GM21723 (cell line): ENCODE measurements at regions not wholly inside any gene's neighbourhood (a gene's known extent, or its start where the extent isn't known, plus 50 kb on each side); places are given as distances from the start of the nearest gene placed in this dataset.

Experiments used
- ATAC-seq: cut with Tn5 transposase; IDR thresholded peaks from one replicate; pipeline ENCODE4 v1.9.1; 2021; ENCODE audit warnings: mild to moderate bottlenecking, moderate library complexity; ENCODE audit not compliant: unreplicated experiment

DNA sequence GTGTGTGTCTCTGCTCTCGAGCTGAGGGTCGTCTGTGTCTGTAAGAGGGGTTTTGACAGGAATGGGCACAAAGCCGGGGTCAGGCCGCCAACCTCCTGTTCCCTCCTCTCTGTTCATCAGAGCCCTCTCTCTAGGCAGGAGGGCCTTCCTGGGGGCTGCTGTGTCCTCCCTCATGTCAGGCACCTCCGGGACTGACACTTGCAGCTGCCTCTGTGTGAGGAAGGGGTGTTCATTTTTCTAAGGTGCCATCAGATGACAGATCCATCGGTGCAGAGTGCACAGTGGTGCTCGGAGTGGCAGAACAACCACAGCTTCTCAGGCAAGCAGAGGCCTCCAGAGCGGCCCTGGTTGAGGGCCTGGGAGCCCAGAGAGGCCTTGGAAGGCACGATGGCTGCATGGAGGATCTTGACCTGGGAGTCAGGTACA is 265.4 kb upstream of the B3GAT1 start:
- no peak for ATAC-seq

DNA sequence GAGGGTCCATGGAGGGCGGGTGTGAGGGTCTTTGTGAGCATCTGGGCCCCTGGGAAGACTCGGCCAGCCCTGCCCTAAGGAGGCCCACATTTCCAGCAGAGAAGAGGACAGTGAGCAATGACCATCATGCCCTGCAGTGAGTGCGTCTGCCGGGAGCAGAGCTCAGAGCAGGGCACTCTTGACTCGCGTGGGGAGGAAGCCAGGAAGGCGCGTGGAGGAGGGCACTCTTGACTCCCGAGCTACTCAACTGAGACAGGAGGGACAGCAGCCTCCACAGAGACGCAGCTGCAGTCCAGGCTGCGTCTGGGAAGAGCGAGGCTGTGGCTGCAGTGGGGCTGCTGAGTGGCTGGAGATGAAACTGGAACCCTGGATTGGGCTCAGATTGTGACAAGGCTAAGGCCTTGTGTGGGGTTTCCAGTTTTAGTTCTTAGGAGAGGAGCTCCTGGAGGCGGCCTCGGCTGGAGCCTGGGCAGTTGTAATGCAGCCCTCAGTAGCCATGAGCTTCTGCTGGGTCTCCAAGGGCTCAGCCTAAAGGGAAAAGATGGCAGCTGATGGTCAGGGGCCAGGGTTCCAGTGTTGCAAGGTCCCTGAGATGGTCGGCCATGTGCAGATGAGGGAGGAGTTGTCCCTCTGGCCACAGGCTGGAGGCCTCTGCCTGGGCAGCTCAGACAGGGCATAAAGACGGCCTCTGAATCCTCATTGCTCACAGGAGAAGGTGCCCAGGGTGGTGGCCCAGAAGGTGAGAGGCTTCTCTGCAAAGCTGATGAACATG is 264.7 kb upstream of the B3GAT1 start:
- no peak for ATAC-seq

DNA sequence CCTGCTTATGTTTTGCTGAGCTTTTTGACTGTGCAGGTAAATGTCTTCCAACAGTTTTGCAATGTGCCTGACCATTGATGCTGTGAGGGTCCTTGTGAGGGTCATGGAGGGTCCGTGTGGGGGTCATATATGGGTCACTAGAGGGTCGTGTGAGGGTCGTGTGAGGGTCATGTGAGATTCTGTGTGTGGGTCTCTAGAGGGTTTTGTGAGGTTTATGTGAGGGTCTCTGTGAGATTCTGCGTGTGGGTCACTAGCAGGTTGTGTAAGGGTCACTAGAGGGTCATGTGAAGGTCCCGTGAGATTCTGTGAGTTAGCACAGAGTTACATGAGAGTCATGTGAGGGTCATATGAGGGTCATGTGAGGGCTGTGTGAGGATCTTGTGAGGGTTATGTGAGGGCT is 263.9 kb upstream of the B3GAT1 start:
- ATAC-seq: no peak

DNA sequence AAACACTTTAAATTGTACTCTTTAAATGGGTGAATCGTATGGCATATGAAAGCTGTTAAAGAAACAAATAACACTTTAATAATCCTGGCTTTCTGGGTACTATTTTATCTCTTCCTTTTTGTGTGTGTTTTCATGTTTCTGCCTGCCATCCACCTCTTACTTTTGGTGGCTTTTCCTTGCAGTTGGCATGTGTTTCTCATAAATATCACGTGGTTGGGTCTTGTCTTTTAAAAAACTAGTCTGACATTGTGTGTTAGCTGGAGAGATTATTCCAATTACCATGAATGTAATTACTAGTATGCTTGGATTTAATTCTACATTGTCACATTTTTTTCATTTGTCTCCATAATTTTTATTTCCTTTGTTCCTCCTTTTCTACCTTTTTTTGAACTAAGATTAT is 262.9 kb upstream of the B3GAT1 start:
- no peak for ATAC-seq

DNA sequence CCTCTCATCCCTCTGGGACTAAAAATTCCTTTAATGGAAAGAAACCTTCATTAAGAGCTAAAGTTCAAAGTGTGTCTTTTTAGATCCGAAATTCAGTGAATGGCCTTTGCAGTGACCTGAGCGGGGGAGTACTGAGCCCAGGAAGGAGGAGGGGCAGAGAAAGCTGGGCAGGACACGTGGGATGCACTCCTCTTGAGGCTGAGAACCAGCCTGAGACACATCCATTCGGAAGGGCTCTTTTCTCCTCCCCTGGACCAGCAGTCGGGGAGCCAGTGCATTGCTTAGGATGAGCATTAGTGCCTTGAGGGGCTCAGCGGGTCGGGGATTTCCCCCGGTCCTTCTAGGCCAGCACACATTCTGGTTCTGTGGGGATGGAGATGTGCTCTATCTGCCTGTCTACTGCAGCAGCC is 258.9 kb upstream of the B3GAT1 start:
- no peak for ATAC-seq

DNA sequence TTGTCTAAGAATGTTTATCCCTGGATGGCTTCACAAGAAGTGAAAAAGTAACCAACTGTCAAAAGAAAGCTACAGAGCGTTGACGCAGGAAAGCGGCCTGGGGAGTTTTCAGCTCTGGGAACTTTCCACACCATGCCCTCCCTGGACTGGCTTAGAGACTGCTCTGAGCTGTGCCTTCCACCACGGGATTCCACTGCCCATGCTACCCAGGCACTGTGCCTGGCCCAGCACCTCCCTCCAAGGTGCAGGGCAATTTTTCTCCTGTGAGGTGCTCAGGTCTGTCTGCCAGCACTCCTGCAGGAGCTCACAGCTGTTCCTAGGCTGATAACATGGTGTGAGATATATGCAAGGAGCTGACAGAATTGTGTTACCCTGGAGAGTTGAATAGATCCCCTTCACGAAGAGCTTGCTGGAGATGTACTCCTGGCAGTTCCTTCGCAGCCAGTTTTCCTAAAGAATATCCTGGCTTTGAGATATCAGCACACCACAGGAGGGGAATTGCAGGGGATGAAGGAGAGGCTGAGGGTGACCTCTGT is 258.3 kb upstream of the B3GAT1 start:
- no peak for ATAC-seq

DNA sequence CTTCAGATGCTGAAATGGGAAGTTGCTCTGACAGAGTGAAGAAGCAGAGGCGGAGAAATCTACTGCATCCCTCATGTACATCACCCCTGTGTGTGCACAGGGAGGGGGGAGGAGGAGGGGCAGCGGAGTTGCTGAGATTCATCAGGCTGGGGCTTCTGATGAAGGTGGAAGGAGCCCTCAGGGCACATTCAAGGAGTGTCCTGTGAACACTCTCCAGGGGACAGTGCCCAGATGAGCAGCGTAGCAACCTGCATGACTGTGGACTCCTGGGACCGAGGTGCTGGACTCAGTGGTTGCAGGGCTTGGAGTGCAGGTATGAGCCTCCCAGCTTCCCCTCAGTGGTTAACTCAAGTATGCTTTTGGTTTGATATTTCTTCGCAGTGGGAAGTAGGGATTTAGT is 257.8 kb upstream of the B3GAT1 start:
- ATAC-seq: no peak

DNA sequence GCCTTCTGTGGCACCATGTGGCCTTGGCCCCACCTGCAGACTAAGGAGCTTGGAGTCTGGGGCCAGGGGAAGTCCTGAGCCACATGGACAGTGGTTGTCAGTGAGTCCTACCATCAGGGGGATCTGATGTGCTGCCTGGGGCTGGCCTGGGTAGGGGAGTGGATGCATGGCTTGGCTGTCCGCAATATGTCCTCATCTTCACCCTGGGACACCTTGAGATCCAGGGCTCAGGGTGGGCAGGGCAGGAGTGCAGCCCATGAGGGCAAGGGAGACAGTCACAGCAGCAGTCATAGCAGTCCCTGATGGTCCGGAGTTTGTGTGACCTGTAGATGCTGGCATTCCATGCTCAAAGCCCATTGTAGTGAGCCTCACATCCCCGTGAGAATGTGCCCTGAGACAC is 256.8 kb upstream of the B3GAT1 start:
- ATAC-seq: no peak

DNA sequence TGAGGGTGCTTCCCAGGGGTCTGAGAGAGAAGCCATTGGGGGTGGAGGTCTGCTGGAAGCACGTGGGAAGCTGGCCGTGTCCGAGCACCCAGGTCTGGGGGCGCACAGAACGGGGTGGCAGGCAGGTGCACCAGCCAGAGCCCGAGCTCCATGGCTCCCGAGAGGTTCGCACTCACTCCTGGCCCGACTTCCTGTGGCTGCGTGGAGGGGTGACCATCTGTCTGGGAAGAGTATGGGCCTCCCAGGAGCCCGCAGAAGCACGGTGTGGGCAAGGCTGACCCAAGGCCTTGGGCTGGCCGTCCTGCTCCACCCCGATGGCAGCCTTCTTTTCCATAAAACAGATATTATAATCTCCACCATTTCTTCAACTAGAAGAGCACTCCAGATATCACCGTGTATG is 256.0 kb upstream of the B3GAT1 start:
- ATAC-seq: no peak

DNA sequence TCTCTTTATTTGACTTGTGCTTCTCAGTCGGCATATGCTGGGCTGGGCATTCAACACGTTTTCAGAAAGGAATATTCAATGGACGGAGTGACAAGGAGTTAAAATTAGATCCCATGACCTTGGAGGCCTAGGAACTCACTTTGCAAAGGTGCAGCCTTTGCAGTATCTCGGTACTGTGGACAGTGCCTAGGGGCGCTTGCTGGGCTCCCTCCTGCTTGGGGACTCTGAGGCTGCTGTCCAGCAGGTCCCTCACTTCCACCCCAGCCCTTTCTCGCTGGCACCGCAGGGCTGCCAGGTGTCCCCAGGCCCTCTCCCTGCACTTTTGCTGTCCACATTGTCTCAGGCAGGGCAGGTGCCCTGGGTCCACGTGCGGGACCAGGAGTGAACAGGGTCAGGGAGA is 255.5 kb upstream of the B3GAT1 start:
- ATAC-seq: no peak

DNA sequence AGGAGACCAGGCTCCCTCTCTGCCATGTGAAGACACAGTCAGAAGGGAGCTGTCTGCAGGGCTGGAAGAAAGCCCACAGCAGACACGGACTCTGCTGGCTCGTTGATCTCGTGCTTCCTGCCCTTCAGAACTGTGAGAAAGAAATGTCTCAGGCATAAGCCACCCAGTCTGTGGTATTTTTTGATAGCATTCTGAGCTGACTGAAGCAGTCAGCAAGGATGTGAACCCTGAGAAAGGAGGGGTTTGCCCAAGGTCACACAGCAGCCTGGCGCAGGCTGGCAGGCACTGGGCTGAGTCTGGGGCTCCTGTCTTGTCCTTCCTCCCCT is 255.1 kb upstream of the B3GAT1 start:
- no peak for ATAC-seq

DNA sequence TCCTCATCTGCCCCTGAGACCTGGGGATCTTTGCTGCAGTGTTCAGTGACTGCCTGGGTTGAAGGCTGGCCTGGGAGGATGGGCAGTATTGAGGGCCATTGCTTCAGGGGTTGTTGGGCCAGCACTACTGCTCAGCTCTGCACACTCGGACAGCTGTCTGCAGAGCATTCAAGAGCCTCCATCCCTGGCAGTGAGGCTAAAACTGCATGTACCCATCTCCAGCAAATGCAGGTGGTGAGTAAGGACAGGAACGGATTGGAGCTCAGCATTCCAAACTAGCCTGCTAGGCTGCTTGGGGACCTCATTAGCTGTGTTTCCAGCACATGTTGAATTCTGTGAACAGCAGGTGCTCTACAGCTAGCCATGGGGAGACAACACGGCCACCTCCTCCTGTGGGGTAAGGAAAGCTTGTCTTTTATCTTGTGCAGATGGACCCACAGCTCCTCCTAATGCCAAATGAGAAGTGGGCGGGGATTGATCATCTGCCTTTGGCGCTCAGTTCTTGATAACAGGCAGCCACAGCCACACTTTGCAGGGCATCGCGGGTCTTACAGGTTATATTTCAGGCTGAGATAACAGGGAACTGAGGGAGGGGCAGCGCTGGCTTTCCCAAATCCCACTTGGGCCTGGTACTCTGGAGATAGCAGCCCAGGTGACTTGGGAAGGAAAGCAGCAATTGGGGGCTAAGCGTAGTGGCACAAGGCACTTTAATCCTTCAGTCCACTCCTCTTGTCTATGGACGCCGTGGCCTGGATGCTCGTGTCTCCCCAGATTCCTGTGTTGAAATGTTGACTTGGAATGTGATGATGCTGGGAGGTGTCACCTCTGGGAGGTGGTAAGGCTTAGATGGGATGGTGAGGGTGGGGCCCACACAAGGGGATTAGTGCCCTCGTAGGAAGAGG is 254.5 kb upstream of the B3GAT1 start:
- ATAC-seq: no peak

DNA sequence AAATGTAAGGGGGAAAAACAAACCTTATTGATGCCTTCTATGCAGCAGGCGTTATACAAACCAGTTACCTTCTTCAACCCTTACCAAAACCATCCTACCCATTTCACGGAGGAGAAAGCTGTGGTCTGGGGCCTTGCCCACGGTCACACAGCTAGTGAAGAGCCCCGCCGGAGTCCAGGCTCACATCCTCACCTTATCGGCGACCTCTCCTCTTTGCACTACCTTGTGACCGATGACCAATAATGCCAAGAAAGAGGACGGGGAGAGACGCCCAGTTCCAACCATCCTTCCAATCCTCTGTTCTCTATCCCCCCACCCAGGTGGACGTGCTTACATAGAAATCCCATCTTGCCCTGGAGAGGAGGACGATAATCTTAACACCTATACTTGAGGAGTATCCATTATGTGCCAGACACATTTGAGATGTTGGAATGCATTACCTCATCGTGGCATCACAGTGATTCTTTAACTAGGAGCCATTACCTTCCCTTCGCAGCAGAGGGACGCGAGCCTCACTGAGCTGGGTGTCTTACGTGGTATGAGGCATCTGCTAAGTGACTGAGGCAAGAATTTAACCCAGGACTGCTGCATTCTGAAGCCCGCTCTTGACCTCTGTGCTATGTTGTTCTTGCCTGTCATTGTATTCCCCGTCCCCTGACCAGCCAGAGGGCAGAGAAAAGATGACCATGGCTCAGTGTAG is 253.7 kb upstream of the B3GAT1 start:
- ATAC-seq: no peak

DNA sequence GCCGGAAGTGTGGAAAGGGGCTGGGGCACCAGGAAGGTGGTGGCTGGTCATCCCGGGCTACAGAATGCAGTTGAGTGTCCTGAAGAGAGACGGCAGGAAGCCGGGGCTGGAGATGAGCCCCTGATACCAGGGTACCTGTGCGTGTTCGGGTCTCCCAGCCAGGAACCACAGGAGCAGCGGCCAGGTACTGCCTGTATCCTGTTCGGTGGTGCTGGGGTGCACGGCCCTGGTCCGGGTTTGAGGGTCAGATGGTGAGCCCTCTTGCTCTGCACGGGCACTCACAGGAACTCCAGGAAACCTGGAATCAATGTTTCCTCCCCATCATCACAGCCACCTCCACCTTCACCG is 253.1 kb upstream of the B3GAT1 start:
- no peak for ATAC-seq

DNA sequence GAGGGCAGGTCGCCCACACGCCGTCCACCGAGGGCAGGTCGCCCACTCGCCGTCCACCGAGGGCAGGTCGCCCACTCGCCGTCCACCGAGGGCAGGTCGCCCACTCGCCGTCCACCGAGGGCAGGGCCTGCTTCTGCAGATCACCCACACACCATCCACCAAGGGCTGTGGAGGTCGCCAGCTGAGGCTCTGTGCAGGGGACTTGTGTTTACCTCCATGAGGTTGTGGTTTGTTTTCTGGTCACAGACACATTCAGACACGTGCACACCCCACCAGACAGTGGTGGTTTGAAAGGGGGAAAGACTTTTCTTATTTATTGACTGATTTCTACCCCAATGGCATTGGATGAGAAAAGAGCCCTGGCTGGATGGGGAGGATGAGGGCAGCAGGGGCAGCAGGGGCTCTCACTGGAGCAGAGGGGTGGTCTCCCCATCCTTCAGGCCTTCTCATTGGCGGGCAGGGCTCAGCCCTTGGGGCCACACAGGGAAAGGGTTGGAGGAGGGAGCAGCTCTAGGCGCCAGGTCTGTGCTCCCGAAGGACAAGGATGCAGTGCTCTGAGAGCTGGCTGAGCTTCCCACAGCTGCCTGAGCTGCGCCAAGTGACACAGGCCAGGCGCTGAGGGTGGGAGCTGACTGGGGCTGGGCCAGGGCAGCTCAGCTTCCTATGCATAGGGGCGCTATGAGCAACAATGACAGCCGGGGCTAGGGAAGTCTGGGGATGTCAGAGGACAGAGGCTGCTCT is 252.6 kb upstream of the B3GAT1 start:
- no peak for ATAC-seq

DNA sequence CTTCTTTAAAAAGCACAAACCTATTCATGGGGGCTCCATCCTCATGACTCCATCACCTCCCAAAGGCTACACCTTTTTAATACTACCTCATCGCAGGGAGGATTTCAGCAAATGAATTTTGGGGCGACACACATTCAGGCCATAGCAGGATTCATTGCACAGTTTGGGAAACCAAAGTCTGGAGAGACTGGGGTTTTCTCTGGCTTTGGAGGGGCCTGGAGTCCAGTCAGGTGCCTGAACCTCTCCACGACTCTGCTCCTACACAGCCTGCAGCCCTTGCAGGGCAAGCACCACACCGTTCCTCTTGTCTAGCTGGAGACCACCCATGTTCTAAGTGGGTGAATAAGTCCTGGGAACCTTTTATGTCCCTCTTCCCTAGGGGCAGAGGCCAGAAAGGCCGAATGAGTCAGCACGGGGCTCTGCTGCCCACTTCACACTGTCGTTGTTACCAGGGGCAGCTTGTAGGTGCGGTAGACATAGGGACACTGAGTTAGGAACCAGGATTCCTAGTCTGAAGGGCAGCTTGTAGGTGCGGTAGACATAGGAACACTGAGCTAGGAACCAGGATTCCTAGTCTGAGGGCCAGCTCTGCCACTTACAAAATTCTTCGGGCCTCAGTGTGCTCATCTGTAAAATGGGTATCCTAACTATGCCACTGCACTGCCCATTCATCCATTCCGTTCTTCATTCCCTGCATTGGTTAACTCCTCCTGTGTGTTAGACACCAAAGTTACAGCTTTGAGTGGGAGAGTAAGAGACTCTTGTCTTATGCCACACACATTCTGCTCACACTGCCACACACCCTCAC is 251.7 kb upstream of the B3GAT1 start:
- no peak for ATAC-seq

DNA sequence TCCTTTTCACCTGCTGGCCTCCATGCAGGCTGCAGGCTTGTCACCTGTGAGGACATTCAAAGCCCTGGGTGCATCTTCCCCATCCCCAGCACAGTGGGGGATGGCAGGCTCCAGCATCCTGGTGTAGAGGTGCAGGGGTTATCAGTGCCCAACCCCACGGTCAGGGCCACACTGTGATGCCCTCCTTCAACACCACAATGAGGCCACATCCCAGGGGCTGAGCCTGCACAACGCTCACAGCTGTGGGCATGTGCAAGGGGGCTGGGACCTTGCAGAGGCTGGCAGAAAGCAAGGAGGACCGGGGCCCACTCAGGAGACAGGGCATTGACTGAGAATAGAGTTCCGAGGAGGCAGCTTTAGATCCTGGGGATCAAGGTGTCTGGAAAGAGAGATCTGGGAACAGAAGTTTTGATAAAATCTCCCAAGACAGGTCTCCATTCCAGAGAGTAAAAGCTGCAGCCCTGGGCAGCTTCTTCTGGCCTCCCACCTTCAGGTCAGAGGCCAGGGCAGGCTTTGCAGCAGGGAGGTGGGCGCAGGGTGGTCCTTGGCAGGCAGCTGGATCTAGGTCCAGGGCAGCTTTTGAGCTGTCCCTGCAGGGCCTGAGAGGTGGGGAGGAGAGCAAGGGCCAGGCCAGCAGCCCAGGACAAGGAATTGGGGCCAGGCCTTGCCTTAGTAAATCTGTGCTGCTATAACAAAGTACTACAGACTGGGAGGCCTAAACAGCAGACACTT is 250.8 kb upstream of the B3GAT1 start:
- ATAC-seq: no peak

DNA sequence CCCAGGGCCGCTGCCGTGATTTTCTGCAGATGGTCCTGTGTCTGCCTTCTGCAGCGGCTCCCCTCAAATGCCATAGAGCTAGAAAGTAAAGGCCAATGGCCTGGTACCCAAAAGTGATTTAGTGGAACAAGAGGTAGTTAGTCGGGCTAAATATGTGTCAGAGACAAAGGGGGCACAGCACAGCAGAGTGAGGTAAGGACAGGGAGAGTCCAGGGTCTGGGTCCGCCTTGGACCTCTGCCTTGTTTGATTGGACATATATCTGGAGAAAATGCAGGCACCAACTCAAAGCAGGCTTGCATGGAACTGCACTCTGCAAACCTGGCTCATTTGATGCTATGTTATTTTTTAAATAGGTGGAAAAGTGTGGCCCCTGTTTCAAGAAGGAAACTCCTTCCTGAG is 249.6 kb upstream of the B3GAT1 start:
- ATAC-seq: no peak

DNA sequence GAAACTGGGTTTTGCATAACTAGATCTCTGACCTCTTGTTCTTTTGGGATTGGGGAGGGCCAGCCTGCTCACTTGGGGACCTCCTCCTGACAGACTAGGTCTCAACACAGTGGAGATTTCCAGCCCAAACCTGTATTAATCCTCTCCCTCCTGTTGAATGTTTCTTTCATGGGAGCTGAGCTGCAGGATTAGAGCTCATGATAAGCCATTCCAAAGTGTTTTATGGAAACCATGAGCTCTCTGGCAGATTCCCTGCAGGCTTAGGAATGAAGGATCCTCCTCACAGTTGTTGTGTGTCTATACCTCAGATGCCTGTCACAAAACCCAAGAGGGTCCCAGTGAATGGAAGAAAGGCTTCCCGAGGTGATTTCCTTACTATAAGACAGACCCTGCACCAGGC is 248.4 kb upstream of the B3GAT1 start:
- no peak for ATAC-seq
